ENCODE measurements at regions not wholly inside any gene's neighbourhood (a gene's known extent, or its start where the extent isn't known, plus 50 kb on each side); places are given as distances from the start of the nearest gene placed in this dataset.
"Not testable (repeated sequence)": the region's sequence is repeated elsewhere in the genome, so short reads cannot be mapped to it uniquely, and the experiment has no call there.

- DNase-seq, result no peak
These were observed 935.0 kb downstream of the TRIB2 start for GRCh38 chr2:13651684-13652131.

DNA sequence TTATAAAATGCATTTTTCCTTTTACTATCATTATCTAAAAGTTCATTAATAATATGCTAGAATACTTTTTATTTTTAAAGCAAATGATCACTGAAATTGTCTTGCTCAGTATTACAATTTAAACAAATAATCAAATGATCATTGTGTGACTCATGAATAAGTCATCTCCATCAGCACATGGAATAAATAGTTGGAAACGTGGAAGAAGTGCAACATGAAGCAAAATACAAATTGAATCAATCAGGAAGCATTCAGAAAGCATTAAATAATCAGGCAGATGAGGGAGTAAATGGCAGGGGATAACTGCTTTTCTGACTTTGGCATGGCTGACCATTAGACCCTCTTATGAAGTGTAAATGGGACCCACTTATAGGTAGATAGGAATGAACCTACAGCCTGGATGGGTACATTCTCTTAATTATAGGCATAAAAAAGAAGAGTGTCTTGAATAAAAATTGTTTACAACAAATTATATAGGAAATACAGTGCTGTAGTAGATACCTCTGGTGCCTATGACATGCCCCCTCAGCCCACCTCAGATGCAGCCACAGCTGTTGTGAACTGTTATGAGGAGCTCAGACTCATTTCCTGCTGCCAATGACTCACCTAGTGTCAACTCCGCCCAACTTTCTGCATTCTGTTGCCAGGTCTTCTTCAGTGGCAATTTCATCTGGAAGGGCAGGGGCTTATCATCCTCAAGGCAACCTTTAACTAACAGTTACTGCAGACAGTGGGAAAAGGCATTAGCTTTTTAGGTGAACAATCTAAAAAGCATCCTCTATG is 936.0 kb downstream of the TRIB2 start:
- DNase-seq, result no peak

DNA sequence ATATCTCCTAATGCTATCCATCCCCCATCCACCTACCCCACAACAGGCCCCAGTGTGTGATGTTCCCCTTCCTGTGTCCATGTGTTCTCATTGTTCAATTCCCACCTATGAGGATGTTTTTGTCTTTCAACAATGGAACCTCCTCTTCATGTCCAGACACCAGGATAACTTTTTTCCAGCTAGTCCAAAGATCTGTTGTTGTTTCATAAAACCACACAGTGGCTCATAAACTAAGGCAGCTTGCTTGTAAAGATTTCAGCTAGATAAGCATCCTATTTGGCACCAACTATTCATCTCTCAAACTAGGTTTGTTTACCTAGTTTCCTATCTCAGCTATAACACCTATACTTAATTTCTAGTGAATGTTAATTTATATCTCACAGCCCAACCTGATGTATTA is 937.7 kb downstream of the TRIB2 start:
- DNase-seq, result no peak

GRCh38 chr2:13660231-13660630 is 943.5 kb downstream of the TRIB2 start:
- no peak for DNase-seq

DNA sequence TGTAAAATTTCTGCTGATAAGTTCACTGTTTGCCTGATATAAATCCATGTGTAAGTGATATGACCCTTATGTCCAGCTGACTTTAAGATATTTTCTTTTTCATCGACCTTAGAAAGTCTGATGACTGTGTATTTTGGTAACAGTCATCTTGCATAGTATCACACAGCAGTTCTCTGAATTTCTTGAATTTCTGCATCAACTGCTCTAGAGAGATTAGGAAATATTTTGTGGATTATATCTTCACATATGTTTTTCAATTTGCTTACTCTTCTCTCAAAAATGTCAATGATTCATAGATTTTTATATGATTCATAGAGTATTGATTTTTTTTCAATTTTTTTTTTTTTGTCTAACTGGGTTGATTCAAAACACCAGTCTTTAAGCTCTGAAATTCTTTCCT is 945.3 kb downstream of the TRIB2 start:
- no peak for DNase-seq

DNA sequence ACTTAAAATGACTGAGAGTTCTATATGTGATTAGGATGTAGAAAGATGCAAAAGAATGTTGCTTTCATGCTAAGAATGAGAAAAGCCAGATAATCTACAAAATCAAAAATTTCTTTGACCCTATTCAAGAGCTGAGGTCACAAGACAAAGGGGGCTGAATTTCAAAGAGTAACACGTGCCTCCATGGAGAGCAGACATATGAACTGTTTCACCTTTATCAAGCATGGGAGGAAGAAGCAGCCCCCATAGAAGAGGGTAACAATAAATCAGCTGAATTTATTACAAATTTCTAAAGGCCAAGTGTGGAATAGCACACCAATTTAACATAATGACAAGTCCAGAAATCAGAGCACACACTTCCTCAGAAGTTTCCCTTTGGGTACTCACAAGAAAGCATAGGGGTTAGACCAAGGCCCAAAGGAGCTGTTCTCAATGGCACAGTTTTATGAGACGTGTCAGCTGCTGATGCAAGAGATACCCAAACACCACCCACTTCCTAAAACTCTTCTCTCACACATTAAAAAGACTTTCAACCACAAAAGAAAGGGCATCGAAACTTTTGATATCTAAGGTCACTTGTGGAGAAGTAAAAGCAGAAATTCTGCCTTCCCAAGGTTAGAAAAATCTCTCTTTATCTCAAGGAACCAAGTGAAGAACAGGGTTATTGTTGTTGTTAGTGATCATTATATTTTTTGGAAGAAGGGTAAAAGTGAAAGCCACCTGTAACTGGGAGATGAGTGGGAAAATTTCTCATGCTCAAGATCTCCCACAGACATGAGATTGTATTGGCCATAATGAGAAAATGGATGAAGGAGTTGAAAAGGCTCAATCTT is 950.1 kb downstream of the TRIB2 start:
- no peak for DNase-seq

- DNase-seq, result no peak
These were observed 950.6 kb downstream of the TRIB2 start for GRCh38 chr2:13667415-13667757.

- no peak for DNase-seq
These were observed 952.9 kb downstream of the TRIB2 start for GRCh38 chr2:13669607-13670006.

DNA sequence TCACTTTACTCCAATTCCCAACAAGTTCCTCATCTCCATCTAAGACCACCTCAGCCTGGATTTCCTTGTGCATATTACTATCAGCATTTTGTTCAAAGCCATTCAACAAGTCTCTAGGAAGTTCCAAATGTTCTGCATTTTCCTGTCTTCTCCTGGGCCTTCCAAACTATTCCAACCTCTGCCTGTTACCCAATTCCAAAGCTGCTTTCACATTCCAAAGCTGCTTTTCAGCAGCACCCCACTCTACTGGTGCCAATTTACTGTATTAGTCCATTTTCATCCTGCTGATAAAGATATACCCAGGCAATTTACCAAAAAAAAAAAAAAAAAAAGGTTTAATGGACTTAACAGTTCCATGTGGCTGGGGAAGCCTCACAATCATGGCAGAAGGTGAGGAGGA is 957.1 kb downstream of the TRIB2 start:
- DNase-seq, result not testable (repeated sequence)

DNA sequence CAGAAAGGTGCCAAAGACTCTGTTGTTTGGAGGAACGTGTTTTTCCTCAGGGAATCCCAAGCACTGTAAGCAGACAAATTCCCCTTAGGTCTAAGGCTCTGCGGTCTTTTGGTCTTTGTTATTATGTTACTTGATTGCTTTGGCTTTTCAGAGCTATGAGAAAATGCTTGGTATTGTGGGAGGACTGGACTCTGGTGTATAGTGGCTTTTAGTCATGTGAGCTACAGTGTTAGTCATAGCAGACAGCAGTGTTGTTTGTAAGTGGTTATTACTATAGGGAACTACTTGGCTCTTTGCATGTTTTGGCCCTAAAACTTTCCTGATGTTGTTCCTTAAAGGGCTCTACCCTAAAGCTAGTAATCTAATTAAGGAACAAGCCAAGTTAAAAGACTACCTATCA is 956.2 kb upstream of the LRATD1 start:
- DNase-seq, result no peak

DNA sequence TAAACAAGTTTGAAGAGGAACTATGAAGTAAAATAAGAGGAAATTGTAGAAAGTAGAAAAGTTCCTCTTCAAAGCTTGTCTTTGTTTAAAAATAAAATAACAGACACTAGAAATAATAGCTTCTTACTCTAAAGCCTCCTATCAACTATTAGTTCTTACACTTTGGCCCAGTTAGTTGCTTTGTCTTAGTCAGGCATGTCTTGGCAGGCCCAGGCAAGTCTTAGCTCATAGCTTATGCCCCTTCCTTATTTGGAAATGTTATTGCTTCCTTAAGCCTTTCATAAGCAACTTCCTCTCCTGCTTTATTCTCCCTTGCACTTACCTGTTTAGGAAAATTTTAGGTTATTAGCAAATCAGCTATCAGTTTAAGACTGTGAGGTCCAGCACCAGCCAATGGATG is 950.6 kb upstream of the LRATD1 start:
- DNase-seq, result no peak

- no peak for DNase-seq
These were observed 949.8 kb upstream of the LRATD1 start for GRCh38 chr2:13682540-13683272.

GRCh38 chr2:13686262-13686661 is 946.3 kb upstream of the LRATD1 start:
- DNase-seq, result no peak

DNA sequence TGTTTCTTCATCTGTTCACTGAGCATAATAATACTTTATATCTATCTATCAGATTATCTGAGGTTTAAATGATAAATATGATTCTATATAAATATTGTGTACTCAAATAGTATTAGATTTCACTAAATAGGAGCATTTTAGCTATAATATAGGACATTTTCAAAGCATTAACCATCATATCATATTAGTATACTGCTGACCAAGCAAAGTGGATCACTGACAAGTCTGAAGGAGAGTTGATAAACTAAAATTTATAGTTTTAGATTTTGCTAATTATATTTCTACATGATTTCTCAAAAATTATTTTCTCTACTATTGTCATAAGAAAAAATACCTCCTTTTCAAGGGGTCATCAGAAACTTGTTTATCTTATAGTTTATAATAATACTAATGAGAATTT is 937.8 kb upstream of the LRATD1 start:
- no peak for DNase-seq

DNA sequence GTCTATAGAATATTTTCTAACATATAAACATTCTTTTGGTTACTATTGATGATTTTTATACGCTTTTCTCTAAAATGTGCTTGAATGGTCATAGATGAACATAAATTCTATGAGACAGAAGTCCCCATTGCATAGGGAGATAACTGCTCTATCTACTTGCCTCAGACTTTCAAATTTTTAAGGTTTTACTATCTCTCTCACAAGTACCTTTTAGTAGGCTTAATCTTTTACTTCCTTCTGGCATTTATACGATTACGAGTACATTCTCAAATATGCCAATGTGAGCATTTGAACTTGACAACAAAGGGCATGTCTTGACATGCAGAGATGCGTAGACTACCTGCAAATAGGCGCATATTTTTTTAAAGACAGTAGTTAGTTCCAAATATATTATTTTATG is 935.9 kb upstream of the LRATD1 start:
- no peak for DNase-seq

GRCh38 chr2:13698847-13699246 is 933.7 kb upstream of the LRATD1 start:
- DNase-seq, result no peak

DNA sequence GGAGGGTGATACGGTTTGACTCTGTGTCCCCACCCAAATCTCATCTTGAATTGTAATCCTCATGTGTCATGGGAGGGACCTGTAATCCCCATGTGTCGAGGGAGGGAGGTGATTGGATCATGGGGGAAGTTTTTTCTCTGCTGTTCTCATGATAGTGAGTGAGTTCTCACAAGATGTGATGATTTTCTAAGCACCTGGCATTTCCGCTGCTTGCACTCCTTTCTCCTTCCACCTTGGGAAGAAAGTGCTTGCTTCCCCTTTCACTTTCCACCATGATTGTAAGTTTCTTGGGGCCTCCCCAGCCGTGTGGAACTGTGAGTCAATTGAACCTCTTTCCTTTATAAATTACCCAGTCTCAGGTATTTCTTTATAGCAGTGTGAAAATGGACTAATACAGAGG is 932.6 kb upstream of the LRATD1 start:
- not testable (repeated sequence) for DNase-seq

GRCh38 chr2:13711154-13711553 is 921.4 kb upstream of the LRATD1 start:
- DNase-seq, result no peak

DNA sequence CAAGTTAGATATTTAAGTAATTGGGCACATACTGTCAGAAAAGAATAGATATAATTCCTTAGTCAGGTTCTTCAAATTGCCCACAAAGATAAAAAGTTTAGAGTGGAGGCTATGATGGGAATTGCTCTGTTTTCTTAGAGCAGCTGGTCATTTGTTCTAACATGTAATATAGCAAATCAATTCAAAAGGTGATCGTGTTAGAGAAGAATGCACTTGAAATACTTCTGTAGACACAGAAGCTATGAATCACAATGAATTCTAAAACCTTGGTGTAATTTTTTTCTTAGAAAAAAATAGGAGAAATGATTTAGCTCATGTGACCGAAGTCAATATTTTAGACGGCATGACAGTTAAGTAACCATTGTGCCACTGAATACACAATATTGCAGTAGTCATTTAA is 918.1 kb upstream of the LRATD1 start:
- DNase-seq, result no peak

DNA sequence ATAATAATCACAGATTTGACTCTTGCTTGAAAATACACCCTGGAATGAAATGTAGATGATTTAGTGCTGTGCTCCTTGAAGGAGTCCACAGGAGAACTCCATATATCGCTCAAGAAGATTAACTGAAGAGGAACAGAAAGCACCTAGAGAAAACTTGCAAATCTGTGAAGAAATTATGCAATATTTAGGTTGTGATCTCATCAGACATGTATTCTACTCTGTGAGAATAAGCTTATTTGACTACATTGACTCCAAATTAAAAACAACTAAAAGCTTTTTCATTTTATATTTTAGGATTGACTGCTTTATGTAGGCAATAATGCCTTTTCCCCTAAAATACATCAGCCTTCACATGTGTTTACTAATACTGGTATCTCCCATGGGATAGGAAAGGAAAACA is 906.6 kb upstream of the LRATD1 start:
- DNase-seq, result no peak

GRCh38 chr2:13745330-13745729 is 887.2 kb upstream of the LRATD1 start:
- DNase-seq, result no peak

- DNase-seq, result no peak
These were observed 880.6 kb upstream of the LRATD1 start for GRCh38 chr2:13751955-13752354.

GRCh38 chr2:13758412-13758811 is 874.1 kb upstream of the LRATD1 start:
- no peak for DNase-seq

DNA sequence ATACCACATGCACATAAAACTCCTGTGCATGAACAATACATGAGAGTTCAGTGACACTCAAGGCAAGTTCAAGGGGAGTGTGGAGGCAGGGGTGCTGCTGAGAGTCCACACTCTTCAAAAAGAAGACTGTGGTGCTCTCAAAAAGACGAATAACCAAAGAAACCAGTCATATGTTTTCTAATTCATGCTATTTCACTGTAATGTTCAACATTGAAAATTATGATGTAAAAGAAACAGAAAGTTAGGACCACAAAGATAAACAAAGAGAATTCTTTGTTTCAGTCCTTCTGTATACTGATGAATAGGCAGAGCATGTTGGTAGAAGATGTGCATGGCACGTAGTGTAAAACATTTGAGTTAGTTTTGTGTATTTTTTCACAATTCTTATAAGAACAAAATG is 864.2 kb upstream of the LRATD1 start:
- DNase-seq, result no peak
